Adrenal gland (tissue), 9 donors: ENCODE measurements at regions not wholly inside any gene's neighbourhood (a gene's known extent, or its start where the extent isn't known, plus 50 kb on each side); places are given as distances from the start of the nearest gene placed in this dataset.

Experiments
- DNase-seq, 7 donors: peaks; one replicate each; pipeline ENCODE4 v3.0.0-alpha.2; 2019 to 2020
- H3K27ac ChIP-seq, 5 donors: fragments of 200-600 bp; sonication (generic) in 4 of 5; 1 replicate in 3 of 5; 2 replicates in 2 of 5; pipeline versions ENCODE4 v1.5.1 to v1.8.0; 2016 to 2020; ENCODE audit warnings: mild to moderate bottlenecking in 1 of 5
- H3K27me3 ChIP-seq: fragments of 200-600 bp; 2 replicates; pipeline ENCODE4 v1.8.0; 2021
- H3K36me3 ChIP-seq, 2 donors: fragments of 200-600 bp; replicated peaks in 1 of 2; 1 replicate in 1 of 2; 2 replicates in 1 of 2; pipeline versions ENCODE4 v1.5.1 to v1.8.0; 2018 to 2022
- H3K4me1 ChIP-seq, 2 donors: fragments of 200-600 bp; replicated peaks in 1 of 2; 1 replicate in 1 of 2; 2 replicates in 1 of 2; pipeline versions ENCODE4 v1.5.1 to v1.8.0; 2018 to 2021
- H3K4me3 ChIP-seq, 4 donors: fragments of 200-600 bp; sonication (generic) in 3 of 4; one replicate each; pipeline ENCODE4 v1.5.1; 2016 to 2018
- H3K9me3 ChIP-seq, 3 donors: fragments of 200-600 bp; sonication (generic) in 1 of 3; replicated peaks in 1 of 3; 1 replicate in 2 of 3; 2 replicates in 1 of 3; pipeline versions ENCODE4 v1.5.1 to v1.8.0; 2016 to 2021
- POLR2A ChIP-seq, 2 donors: fragments of 450-650 bp; IDR thresholded peaks; one replicate each; pipeline ENCODE4 v1.6.1; 2017; ENCODE audit warnings: antibody characterized with exemption in 2 of 2, mild to moderate bottlenecking in 2 of 2, moderate library complexity in 1 of 2
- WGBS, 4 donors: extraction: QIAGEN DNeasy Blood & Tissue Kit in 2 of 4; methylation state at CpG; one replicate each; pipeline versions ENCODE4 v1.1.5 to v1.1.7; 2013 to 2017; 5-methylcytosine and 5-hydroxymethylcytosine counted together
- intact Hi-C, 2 donors: fragments of 100-400 bp; cut with DNase I; formaldehyde crosslinking; loops; one replicate each; pipeline versions ENCODE4 v1.14.1 to v1.15.0; 2022 to 2023
- TF ChIP-seq, protein P1 (sequence below), 6 experiments: fragments of 450-650 bp in 4 of 6; fragments of 200-600 bp in 2 of 6; sonication (generic) in 1 of 6; IDR thresholded peaks; 1 replicate in 5 of 6; 2 replicates in 1 of 6; pipeline versions ENCODE4 v1.5.1 to v1.8.0; 2016 to 2021; ENCODE audit warnings: antibody characterized with exemption in 6 of 6, mild to moderate bottlenecking in 2 of 6, moderate library complexity in 1 of 6
- donor health status: healthy with polysubstance abuse.
- donor health status: Bipolar disorder and iron deficiency.
- donor health status: DM: yes; HTN: yes; CAD: no.
- donor health status: DM: no; HTN: no; CAD: no.
- donor health status: DM: no; HTN: no; CAD: no.

DNA sequence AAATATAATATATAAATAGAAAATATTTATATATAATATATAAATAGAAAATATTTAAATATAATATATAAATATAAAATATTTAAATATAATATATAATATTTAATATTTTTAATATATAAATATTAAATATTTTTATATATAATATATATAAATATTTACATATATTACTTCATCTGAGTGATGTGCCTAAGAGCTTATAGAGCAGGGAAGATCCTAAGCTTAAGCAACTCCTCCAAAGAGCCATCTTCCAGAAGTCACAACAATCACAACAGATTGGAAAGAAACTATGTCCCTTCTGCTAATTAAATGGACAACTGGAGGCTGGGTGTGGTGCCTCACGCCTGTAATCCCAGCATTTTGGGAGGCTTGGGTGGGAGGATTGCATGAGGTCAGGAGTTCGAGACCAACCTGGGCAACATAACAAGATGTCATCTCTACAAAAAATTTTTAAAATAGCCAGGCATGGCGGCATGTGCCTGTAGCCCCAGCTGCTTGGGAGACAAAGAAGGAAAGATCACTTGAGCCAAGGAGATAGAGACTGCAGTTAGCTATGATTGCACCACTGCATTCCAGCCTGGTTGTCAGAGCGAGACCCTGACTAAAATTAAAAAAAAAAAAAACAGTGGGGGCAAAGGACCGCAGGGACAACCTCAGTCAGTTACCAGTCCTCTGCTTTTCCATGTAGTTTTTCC lies 198.7 kb downstream of the SKIDA1 start:
- no peaks in the 10 kb centered on the region for H3K27me3 ChIP-seq
- WGBS, 4 donors = 84 to 94% (median 90%) methylated on average over 5 of the region's 5 CpGs
- H3K27ac ChIP-seq = no peak overlapping the region
- H3K9me3 ChIP-seq = no peaks in the 10 kb centered on the region
- no peak for DNase-seq
- TF ChIP-seq, protein P1, sequence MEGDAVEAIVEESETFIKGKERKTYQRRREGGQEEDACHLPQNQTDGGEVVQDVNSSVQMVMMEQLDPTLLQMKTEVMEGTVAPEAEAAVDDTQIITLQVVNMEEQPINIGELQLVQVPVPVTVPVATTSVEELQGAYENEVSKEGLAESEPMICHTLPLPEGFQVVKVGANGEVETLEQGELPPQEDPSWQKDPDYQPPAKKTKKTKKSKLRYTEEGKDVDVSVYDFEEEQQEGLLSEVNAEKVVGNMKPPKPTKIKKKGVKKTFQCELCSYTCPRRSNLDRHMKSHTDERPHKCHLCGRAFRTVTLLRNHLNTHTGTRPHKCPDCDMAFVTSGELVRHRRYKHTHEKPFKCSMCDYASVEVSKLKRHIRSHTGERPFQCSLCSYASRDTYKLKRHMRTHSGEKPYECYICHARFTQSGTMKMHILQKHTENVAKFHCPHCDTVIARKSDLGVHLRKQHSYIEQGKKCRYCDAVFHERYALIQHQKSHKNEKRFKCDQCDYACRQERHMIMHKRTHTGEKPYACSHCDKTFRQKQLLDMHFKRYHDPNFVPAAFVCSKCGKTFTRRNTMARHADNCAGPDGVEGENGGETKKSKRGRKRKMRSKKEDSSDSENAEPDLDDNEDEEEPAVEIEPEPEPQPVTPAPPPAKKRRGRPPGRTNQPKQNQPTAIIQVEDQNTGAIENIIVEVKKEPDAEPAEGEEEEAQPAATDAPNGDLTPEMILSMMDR (IDR thresholded peaks at IDR 0.05) = no peak
- TF ChIP-seq POLR2A (IDR thresholded peaks at IDR 0.05) = no peak
- no peaks in the 10 kb centered on the region for H3K4me1 ChIP-seq
- no peak overlapping the region for H3K4me3 ChIP-seq
- H3K36me3 ChIP-seq = no peaks in the 10 kb centered on the region
- intact Hi-C loops = no loop called here

DNA sequence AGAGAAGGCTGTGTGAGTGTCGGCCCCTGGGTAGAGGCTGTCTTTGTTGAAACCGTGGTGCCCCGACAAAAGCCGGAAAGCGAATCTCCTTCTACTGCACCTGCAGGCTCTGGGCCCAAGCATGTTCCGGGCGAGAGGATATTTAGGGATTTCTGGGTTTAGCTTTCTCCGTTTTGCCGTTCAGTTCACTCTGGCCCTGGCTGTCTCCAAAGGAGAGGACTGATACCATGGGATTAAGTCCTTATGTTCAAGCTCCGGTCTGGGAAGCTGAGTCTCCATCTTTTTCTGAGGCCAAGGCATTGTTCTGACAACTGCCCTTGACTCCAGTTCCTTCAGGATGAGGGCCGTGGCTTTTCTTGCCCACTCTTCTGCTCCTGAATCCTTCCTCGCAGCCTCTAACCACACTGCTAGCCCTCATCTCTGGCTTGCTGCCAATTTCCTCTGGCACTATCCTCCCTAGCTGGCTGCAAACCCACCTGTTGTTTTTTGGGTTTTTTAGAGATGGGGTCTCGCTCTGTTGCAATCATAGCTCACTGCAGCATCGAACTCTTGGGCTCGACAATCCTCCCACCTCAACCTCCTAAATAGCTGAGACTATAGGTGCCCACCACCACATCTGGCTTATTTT lies 206.8 kb downstream of the SKIDA1 start:
- Histone ChIP-seq H3K27me3 (no peaks in the 10 kb centered on the region), H3K36me3 (no peaks in the 10 kb centered on the region), H3K27ac (no peak overlapping the region), H3K9me3 (no peaks in the 10 kb centered on the region), H3K4me3 (no peak overlapping the region), H3K4me1 (peaks cover 25 to 26% of the 10 kb centered on the region in 2 donors)
- intact Hi-C loops = no loop called here
- WGBS, 4 donors = 75 to 81% (median 80%) methylated on average over 15 of the region's 15 CpGs
- DNase-seq = peak in 4 of 7 donors; percentile 29 to 56 (median 44)
- no peak for TF ChIP-seq POLR2A (IDR thresholded peaks at IDR 0.05)
- TF ChIP-seq, protein P1 (IDR thresholded peaks at IDR 0.05) = no peak

GRCh38 chr10:21317902-21318301 lies 207.6 kb downstream of the SKIDA1 start:
- Histone ChIP-seq H3K27me3 (no peaks in the 10 kb centered on the region), H3K4me1 (peaks cover 25 to 26% of the 10 kb centered on the region in 2 donors), H3K36me3 (no peaks in the 10 kb centered on the region), H3K9me3 (no peaks in the 10 kb centered on the region), H3K4me3 (no peak overlapping the region), H3K27ac (no peak overlapping the region)
- no peak for DNase-seq
- intact Hi-C loops = no loop called here
- TF ChIP-seq, protein P1 (IDR thresholded peaks at IDR 0.05) = no peak
- TF ChIP-seq POLR2A (IDR thresholded peaks at IDR 0.05) = no peak
- 80 to 99% (median 96%) methylated on average over 2 to 3 of the region's 3 CpGs for WGBS, 4 donors

DNA sequence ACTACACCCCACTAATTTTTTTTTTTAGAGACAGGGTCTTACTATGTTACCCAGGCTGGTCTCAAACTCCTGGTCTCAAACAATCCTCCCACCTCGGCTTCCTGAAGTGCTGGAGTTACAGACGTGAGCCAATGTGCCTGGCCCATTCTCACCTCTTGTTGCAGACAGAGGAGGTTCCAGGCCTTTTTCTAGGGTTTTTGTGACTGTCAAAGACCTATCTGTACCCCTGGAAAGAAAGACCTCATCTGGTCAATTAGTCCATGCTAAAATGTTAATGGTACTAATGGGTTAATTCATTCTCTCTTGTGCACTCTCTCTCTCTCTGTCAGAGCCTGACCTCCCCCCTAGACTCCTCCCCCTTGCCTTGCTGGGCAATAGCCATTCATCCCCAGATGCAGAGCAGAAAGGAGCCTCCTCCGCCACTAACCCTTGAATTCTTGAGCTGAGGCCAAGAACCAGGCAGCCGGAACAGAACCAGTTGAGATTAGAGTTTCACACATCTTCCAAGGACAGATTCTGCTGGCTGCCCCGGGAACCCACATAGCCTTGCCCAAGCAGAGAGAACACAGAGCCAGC lies 209.7 kb downstream of the SKIDA1 start:
- TF ChIP-seq, protein P1 (IDR thresholded peaks at IDR 0.05) = no peak
- TF ChIP-seq POLR2A (IDR thresholded peaks at IDR 0.05) = peak in 1 of 2 donors; percentile 54
- Histone ChIP-seq H3K27me3 (no peaks in the 10 kb centered on the region), H3K27ac (peak overlapping the region; percentile 8 to 90 (median 73)), H3K9me3 (no peaks in the 10 kb centered on the region), H3K36me3 (no peaks in the 10 kb centered on the region), H3K4me1 (peaks cover 25 to 26% of the 10 kb centered on the region in 2 donors), H3K4me3 (peak overlapping the region in 1 of 4 donors; percentile 12)
- DNase-seq = peak; percentile 87 to 98 (median 96)
- intact Hi-C loops = no loop called here
- 19 to 24% (median 22%) methylated on average over 5 of the region's 5 CpGs for WGBS, 4 donors
